ENCODE measurements at regions not wholly inside any gene's neighbourhood (a gene's known extent, or its start where the extent isn't known, plus 50 kb on each side); places are given as distances from the start of the nearest gene placed in this dataset.

DNA sequence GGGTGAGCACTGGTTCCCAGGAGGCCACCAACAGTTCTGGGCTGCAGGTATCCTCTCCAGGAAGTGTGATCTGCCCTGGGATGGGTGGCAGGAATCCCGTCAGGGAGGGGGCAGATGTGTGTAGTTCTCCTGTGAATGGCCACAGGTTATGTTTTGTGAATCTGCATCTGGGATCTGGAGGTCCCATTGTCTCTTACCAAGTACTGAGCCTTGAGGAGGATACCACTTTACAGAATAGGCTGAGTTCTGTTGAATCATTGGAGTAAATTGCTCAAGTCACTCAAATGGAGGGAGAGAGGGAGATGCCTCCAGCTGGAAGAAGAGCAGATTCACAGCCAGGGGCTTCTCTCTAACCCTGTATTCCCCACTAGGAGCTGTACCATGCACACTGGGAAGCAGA is 168.2 kb downstream of the ANKRD30B start:
- TF ChIP-seq, protein P1, sequence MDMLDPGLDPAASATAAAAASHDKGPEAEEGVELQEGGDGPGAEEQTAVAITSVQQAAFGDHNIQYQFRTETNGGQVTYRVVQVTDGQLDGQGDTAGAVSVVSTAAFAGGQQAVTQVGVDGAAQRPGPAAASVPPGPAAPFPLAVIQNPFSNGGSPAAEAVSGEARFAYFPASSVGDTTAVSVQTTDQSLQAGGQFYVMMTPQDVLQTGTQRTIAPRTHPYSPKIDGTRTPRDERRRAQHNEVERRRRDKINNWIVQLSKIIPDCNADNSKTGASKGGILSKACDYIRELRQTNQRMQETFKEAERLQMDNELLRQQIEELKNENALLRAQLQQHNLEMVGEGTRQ (IDR thresholded peaks at IDR 0.05; ENCODE audit: low read depth, low read length): no peak
- TF ChIP-seq, protein P2, sequence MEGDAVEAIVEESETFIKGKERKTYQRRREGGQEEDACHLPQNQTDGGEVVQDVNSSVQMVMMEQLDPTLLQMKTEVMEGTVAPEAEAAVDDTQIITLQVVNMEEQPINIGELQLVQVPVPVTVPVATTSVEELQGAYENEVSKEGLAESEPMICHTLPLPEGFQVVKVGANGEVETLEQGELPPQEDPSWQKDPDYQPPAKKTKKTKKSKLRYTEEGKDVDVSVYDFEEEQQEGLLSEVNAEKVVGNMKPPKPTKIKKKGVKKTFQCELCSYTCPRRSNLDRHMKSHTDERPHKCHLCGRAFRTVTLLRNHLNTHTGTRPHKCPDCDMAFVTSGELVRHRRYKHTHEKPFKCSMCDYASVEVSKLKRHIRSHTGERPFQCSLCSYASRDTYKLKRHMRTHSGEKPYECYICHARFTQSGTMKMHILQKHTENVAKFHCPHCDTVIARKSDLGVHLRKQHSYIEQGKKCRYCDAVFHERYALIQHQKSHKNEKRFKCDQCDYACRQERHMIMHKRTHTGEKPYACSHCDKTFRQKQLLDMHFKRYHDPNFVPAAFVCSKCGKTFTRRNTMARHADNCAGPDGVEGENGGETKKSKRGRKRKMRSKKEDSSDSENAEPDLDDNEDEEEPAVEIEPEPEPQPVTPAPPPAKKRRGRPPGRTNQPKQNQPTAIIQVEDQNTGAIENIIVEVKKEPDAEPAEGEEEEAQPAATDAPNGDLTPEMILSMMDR (conservative IDR thresholded peaks at IDR 0.05; ENCODE audit: low read depth, low read length): no peak
